Epithelial cell of proximal tubule (primary cell): ENCODE measurements at regions not wholly inside any gene's neighbourhood (a gene's known extent, or its start where the extent isn't known, plus 50 kb on each side); places are given as distances from the start of the nearest gene placed in this dataset.
"Not testable (repeated sequence)": the region's sequence is repeated elsewhere in the genome, so short reads cannot be mapped to it uniquely, and the experiment has no call there.

Experiments
- DNase-seq: peaks from one replicate; pipeline ENCODE4 v3.0.0-alpha.2; 2011; ENCODE audit warnings: low read depth
- H3K4me3 ChIP-seq: 2 replicates; pipeline ENCODE4 v1.5.1; 2011; ENCODE audit warnings: low read depth, mild to moderate bottlenecking, low read length
- CTCF ChIP-seq: conservative IDR thresholded peaks from 2 replicates; pipeline ENCODE4 v1.5.1; 2012; ENCODE audit warnings: low read depth, mild to moderate bottlenecking, low read length

GRCh38 chr9:119881898-119882297 lies 512.7 kb upstream of the BRINP1 start:
- TF ChIP-seq CTCF = no peak
- no peak overlapping the region for H3K4me3 ChIP-seq
- no peak for DNase-seq

- DNase-seq = no peak
- H3K4me3 ChIP-seq = no peak overlapping the region
- TF ChIP-seq CTCF = no peak
Observed at GRCh38 chr9:119880361-119880760, 511.1 kb upstream of the BRINP1 start.

GRCh38 chr9:119877306-119877705 lies 508.1 kb upstream of the BRINP1 start:
- H3K4me3 ChIP-seq = no peak overlapping the region
- no peak for DNase-seq
- no peak for TF ChIP-seq CTCF

GRCh38 chr9:119873877-119874276 lies 504.6 kb upstream of the BRINP1 start:
- no peak for TF ChIP-seq CTCF
- DNase-seq = no peak
- H3K4me3 ChIP-seq = no peak overlapping the region

GRCh38 chr9:119870251-119870650 lies 501.0 kb upstream of the BRINP1 start:
- DNase-seq, H3K4me3 ChIP-seq: not testable (repeated sequence)

- no peak for DNase-seq
- no peak overlapping the region for H3K4me3 ChIP-seq
- TF ChIP-seq CTCF = no peak
Observed at GRCh38 chr9:119868694-119869093, 499.5 kb upstream of the BRINP1 start.

- no peak for DNase-seq
- TF ChIP-seq CTCF = no peak
- H3K4me3 ChIP-seq = no peak overlapping the region
Observed at GRCh38 chr9:119861842-119862241, 492.6 kb upstream of the BRINP1 start.

GRCh38 chr9:119859128-119859527 lies 489.9 kb upstream of the BRINP1 start:
- H3K4me3 ChIP-seq = no peak overlapping the region
- no peak for DNase-seq
- no peak for TF ChIP-seq CTCF
